ENCODE measurements at regions not wholly inside any gene's neighbourhood (a gene's known extent, or its start where the extent isn't known, plus 50 kb on each side); places are given as distances from the start of the nearest gene placed in this dataset.

DNA sequence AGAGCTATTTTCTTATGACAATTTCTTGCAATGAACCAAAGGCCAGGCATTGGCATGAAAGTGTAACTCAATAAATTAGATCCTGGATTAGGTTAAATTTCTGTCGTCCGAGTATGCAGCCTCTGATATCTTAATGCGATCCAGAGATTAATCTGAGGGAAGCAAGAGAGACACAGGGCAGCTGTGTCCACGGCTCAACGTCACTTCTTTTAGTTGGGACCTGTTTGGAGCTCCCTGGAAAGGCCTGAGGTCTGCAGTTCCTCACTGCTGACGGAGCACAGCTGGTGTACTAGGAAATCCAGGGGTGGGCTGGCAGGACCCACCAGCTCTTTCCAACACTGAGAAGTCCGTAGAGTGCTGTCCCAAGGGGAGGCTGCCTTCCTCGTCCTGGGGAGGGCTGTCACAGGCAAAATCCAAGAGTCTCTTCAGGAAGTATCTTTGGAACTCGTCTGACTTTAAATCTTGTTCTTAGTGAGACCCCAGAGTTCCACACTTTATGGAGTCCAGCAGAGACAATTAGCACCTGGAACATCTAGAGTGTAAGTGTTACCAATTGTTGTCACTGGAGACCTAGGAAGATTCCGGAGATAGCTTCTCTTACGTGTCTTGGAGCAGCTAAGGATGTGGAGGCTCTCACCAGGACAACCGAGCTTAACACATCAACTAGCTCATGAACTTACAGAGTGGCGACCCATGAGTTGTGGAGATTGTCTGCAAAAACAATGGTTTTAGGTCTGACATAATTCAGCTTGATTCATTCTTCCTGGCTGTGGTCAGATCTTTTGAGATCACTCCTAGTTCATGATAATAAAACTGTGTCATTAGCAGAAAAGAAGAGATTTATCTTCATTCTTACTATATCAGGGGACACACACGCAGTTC lies 173.7 kb downstream of the ACKR3 start:
- Histone ChIP-seq H3K9ac (ENCODE audit: low read length) (no peak overlapping the region), H3K4me2 (ENCODE audit: low read length) (no peak overlapping the region)

DNA sequence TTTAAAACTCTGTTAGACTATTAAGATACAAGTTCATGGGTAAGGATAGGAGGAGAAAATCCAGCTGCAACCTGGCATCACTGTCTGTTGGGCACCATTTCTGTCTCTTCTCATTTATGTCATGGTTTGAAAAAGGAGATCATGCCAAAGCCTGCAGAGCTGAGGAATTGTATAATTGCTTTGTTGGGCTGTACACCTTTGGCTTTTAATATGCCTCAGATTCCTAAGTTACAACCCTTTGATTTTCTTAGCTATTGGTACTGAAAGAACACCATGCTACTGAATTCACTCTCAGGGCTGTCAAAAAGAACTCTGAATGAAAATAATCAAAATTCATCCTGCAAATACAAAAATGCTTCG lies 174.3 kb downstream of the ACKR3 start:
- Histone ChIP-seq H3K27me3 (ENCODE audit: insufficient read depth, low read depth, low read length) (no peaks in the 10 kb centered on the region), H3K9me3 (ENCODE audit: low read length) (no peaks in the 10 kb centered on the region), H3K4me3 (ENCODE audit: low read length) (no peak overlapping the region), H3K9ac (ENCODE audit: low read length) (no peak overlapping the region), H4K20me1 (ENCODE audit: insufficient read depth) (no peaks in the 10 kb centered on the region), H3K36me3 (ENCODE audit: insufficient read depth, low read length) (no peaks in the 10 kb centered on the region), H3F3A (ENCODE audit: insufficient read depth, low read length, poor library complexity, severe bottlenecking) (no peaks in the 10 kb centered on the region), H3K79me2 (replicated peaks; ENCODE audit: insufficient read depth, low read length) (no peaks in the 10 kb centered on the region), H3K27ac (ENCODE audit: low read length) (no peak overlapping the region), H3K9me2 (ENCODE audit: insufficient read depth, low read length) (no peaks in the 10 kb centered on the region), H2AFZ (ENCODE audit: low read depth, low read length) (no peak overlapping the region), H3K4me2 (ENCODE audit: low read length) (no peak overlapping the region)
- TF ChIP-seq TAF1 (IDR thresholded peaks at IDR 0.05; ENCODE audit: low read depth), result no peak
- no peak for TF ChIP-seq MXI1 (conservative IDR thresholded peaks at IDR 0.05; ENCODE audit: poor library complexity, severe bottlenecking)
- TF ChIP-seq, protein P1, sequence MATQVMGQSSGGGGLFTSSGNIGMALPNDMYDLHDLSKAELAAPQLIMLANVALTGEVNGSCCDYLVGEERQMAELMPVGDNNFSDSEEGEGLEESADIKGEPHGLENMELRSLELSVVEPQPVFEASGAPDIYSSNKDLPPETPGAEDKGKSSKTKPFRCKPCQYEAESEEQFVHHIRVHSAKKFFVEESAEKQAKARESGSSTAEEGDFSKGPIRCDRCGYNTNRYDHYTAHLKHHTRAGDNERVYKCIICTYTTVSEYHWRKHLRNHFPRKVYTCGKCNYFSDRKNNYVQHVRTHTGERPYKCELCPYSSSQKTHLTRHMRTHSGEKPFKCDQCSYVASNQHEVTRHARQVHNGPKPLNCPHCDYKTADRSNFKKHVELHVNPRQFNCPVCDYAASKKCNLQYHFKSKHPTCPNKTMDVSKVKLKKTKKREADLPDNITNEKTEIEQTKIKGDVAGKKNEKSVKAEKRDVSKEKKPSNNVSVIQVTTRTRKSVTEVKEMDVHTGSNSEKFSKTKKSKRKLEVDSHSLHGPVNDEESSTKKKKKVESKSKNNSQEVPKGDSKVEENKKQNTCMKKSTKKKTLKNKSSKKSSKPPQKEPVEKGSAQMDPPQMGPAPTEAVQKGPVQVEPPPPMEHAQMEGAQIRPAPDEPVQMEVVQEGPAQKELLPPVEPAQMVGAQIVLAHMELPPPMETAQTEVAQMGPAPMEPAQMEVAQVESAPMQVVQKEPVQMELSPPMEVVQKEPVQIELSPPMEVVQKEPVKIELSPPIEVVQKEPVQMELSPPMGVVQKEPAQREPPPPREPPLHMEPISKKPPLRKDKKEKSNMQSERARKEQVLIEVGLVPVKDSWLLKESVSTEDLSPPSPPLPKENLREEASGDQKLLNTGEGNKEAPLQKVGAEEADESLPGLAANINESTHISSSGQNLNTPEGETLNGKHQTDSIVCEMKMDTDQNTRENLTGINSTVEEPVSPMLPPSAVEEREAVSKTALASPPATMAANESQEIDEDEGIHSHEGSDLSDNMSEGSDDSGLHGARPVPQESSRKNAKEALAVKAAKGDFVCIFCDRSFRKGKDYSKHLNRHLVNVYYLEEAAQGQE (IDR thresholded peaks at IDR 0.05; ENCODE audit: borderline replicate concordance), result no peak

More for the DNA sequence above, 173.7 kb downstream of the ACKR3 start:
- Histone ChIP-seq H2AFZ (ENCODE audit: low read depth, low read length) (no peak overlapping the region), H3F3A (ENCODE audit: insufficient read depth, low read length, poor library complexity, severe bottlenecking) (no peaks in the 10 kb centered on the region), H4K20me1 (ENCODE audit: insufficient read depth) (no peaks in the 10 kb centered on the region), H3K9me2 (ENCODE audit: insufficient read depth, low read length) (no peaks in the 10 kb centered on the region), H3K4me3 (ENCODE audit: low read length) (no peak overlapping the region), H3K27ac (ENCODE audit: low read length) (no peak overlapping the region), H3K27me3 (ENCODE audit: insufficient read depth, low read depth, low read length) (no peaks in the 10 kb centered on the region), H3K9me3 (ENCODE audit: low read length) (no peaks in the 10 kb centered on the region), H3K79me2 (replicated peaks; ENCODE audit: insufficient read depth, low read length) (no peaks in the 10 kb centered on the region), H3K36me3 (ENCODE audit: insufficient read depth, low read length) (no peaks in the 10 kb centered on the region)
- TF ChIP-seq, protein P2, sequence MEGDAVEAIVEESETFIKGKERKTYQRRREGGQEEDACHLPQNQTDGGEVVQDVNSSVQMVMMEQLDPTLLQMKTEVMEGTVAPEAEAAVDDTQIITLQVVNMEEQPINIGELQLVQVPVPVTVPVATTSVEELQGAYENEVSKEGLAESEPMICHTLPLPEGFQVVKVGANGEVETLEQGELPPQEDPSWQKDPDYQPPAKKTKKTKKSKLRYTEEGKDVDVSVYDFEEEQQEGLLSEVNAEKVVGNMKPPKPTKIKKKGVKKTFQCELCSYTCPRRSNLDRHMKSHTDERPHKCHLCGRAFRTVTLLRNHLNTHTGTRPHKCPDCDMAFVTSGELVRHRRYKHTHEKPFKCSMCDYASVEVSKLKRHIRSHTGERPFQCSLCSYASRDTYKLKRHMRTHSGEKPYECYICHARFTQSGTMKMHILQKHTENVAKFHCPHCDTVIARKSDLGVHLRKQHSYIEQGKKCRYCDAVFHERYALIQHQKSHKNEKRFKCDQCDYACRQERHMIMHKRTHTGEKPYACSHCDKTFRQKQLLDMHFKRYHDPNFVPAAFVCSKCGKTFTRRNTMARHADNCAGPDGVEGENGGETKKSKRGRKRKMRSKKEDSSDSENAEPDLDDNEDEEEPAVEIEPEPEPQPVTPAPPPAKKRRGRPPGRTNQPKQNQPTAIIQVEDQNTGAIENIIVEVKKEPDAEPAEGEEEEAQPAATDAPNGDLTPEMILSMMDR (IDR thresholded peaks at IDR 0.05; ENCODE audit: poor library complexity, severe bottlenecking), result no peak
- TF ChIP-seq RAD21 (conservative IDR thresholded peaks at IDR 0.05) (no peak), SMC3 (conservative IDR thresholded peaks at IDR 0.05; ENCODE audit: poor library complexity) (no peak), MXI1 (conservative IDR thresholded peaks at IDR 0.05; ENCODE audit: poor library complexity, severe bottlenecking) (no peak), TAF1 (IDR thresholded peaks at IDR 0.05; ENCODE audit: low read depth) (no peak), EP300 (conservative IDR thresholded peaks at IDR 0.05; ENCODE audit: poor library complexity, severe bottlenecking) (no peak), POLR2AphosphoS5 (IDR thresholded peaks at IDR 0.05) (no peak), EZH2 (IDR thresholded peaks at IDR 0.05; ENCODE audit: borderline replicate concordance, insufficient read depth, low read length, poor library complexity, severe bottlenecking) (no peak)
- TF ChIP-seq, protein P1 (IDR thresholded peaks at IDR 0.05; ENCODE audit: borderline replicate concordance), result no peak

Measured in neural cell (in vitro differentiated cells).